WTC11 (cell line): ENCODE measurements at regions not wholly inside any gene's neighbourhood (a gene's known extent, or its start where the extent isn't known, plus 50 kb on each side); places are given as distances from the start of the nearest gene placed in this dataset.

ENCODE experiments used
- ATAC-seq: fragments of 200-7000 bp; cut with Tn5 transposase; 2 replicates; pipeline ENCODE4 v1.10.0; 2021; ENCODE audit warnings: mild to moderate bottlenecking, moderate library complexity
- CTCF ChIA-PET: fragments of 300-600 bp; sonication (Branson Sonifier 250); formaldehyde crosslinking; loops from one replicate; lab custom pipeline; 2021; ENCODE audit warnings: antibody characterized with exemption; lab: Charles Lee
- POLR2A ChIA-PET: fragments of 350-600 bp; sonication (Branson Sonifier 250); formaldehyde crosslinking; loops from one replicate; lab custom pipeline; 2021; ENCODE audit warnings: antibody characterized with exemption; lab: Charles Lee
- DNase-seq: peaks from one replicate; pipeline ENCODE4 v3.0.0; 2021; ENCODE audit warnings: low spot score
- H3K27ac Mint-ChIP-seq: 2 replicates; pipeline ENCODE4 v1.8.0; 2021; ENCODE audit warnings: mixed read lengths
- H3K27me3 Mint-ChIP-seq: 2 replicates; pipeline ENCODE4 v1.8.0; 2021; ENCODE audit warnings: low read depth, mild to moderate bottlenecking, moderate library complexity, mixed read lengths
- H3K36me3 Mint-ChIP-seq: 2 replicates; pipeline ENCODE4 v1.8.0; 2021; ENCODE audit warnings: mixed read lengths
- H3K4me1 Mint-ChIP-seq: 2 replicates; pipeline ENCODE4 v1.8.0; 2022; ENCODE audit warnings: mixed read lengths
- H3K4me3 Mint-ChIP-seq: 2 replicates; pipeline ENCODE4 v1.8.0; 2021; ENCODE audit warnings: mild to moderate bottlenecking, moderate library complexity, mixed read lengths
- H3K9me3 Mint-ChIP-seq: 2 replicates; pipeline ENCODE4 v1.8.0; 2021; ENCODE audit warnings: mixed read lengths
- AFF4 ChIP-seq: sonication (generic); formaldehyde crosslinking; IDR thresholded peaks from 2 replicates; pipeline ENCODE4 v1.8.1; 2023; ENCODE audit warnings: mild to moderate bottlenecking, missing genetic modification reagents, borderline replicate concordance
- CREM ChIP-seq: sonication (generic); formaldehyde crosslinking; IDR thresholded peaks from 2 replicates; pipeline ENCODE4 v1.8.1; 2022; ENCODE audit warnings: mild to moderate bottlenecking, missing genetic modification reagents, moderate library complexity
- ETV6 ChIP-seq: sonication (generic); formaldehyde crosslinking; IDR thresholded peaks from 2 replicates; pipeline ENCODE4 v1.8.1; 2022; ENCODE audit warnings: mild to moderate bottlenecking, missing genetic modification reagents
- GABPB1 ChIP-seq: sonication (generic); formaldehyde crosslinking; IDR thresholded peaks from 2 replicates; pipeline ENCODE4 v1.8.1; 2023; ENCODE audit warnings: mild to moderate bottlenecking, missing genetic modification reagents
- MXD4 ChIP-seq: fragments of 250-450 bp; sonication (Bioruptor Pico); IDR thresholded peaks from 2 replicates; pipeline ENCODE4 v1.8.0; 2021; ENCODE audit warnings: mild to moderate bottlenecking, moderate library complexity, borderline replicate concordance
- MYBL2 ChIP-seq: sonication (generic); formaldehyde crosslinking; IDR thresholded peaks from 2 replicates; pipeline ENCODE4 v1.8.1; 2023; ENCODE audit warnings: mild to moderate bottlenecking, moderate library complexity, missing genetic modification reagents
- NFYB ChIP-seq: sonication (generic); formaldehyde crosslinking; conservative IDR thresholded peaks from 2 replicates; pipeline ENCODE4 v1.8.0; 2022; ENCODE audit warnings: low read depth, missing genetic modification reagents
- NR2C2 ChIP-seq: sonication (generic); formaldehyde crosslinking; IDR thresholded peaks from 2 replicates; pipeline ENCODE4 v1.8.0; 2022; ENCODE audit warnings: mild to moderate bottlenecking, missing genetic modification reagents
- PRDM15 ChIP-seq: sonication (generic); formaldehyde crosslinking; IDR thresholded peaks from 2 replicates; pipeline ENCODE4 v1.8.0; 2022; ENCODE audit warnings: missing genetic modification reagents
- SMAD4 ChIP-seq: sonication (generic); formaldehyde crosslinking; IDR thresholded peaks from 2 replicates; pipeline ENCODE4 v1.8.0; 2022; ENCODE audit warnings: mild to moderate bottlenecking, missing genetic modification reagents
- SOX15 ChIP-seq: fragments of 250-450 bp; sonication (Bioruptor Pico); IDR thresholded peaks from 2 replicates; pipeline ENCODE4 v1.9.0; 2021; ENCODE audit warnings: mild to moderate bottlenecking
- TCF7 ChIP-seq: sonication (generic); formaldehyde crosslinking; IDR thresholded peaks from 2 replicates; pipeline ENCODE4 v1.8.0; 2022; ENCODE audit warnings: mild to moderate bottlenecking, low read depth, missing genetic modification reagents, moderate library complexity
- TEAD1 ChIP-seq: sonication (generic); formaldehyde crosslinking; IDR thresholded peaks from 2 replicates; pipeline ENCODE4 v1.8.0; 2022; ENCODE audit warnings: mild to moderate bottlenecking, missing genetic modification reagents
- USF1 ChIP-seq: sonication (generic); formaldehyde crosslinking; IDR thresholded peaks from 2 replicates; pipeline ENCODE4 v1.8.0; 2022; ENCODE audit warnings: mild to moderate bottlenecking, missing genetic modification reagents
- ZNF232 ChIP-seq: sonication (generic); formaldehyde crosslinking; IDR thresholded peaks from 2 replicates; pipeline ENCODE4 v1.8.0; 2022; ENCODE audit warnings: mild to moderate bottlenecking, missing genetic modification reagents
- ZNF396 ChIP-seq: fragments of 250-450 bp; sonication (Bioruptor Pico); IDR thresholded peaks from 2 replicates; pipeline ENCODE4 v1.8.0; 2021; ENCODE audit warnings: mild to moderate bottlenecking, moderate library complexity, borderline replicate concordance
- ZNF416 ChIP-seq: fragments of 250-450 bp; sonication (Bioruptor Pico); IDR thresholded peaks from 2 replicates; pipeline ENCODE4 v1.9.0; 2021; ENCODE audit warnings: mild to moderate bottlenecking, inconsistent platforms
- TF ChIP-seq, protein P1 (sequence below): sonication (generic); formaldehyde crosslinking; IDR thresholded peaks from 2 replicates; pipeline ENCODE4 v1.8.1; 2023; ENCODE audit warnings: mild to moderate bottlenecking, missing genetic modification reagents
- TF ChIP-seq, protein P2 (sequence below): sonication (generic); formaldehyde crosslinking; IDR thresholded peaks from 2 replicates; pipeline ENCODE4 v1.8.1; 2022; ENCODE audit warnings: low read depth, mild to moderate bottlenecking, moderate library complexity, missing genetic modification reagents, borderline replicate concordance
- TF ChIP-seq, protein P3 (sequence below): fragments of 250-450 bp; sonication (Bioruptor Pico); IDR thresholded peaks from 2 replicates; pipeline ENCODE4 v1.8.0; 2021; ENCODE audit warnings: mild to moderate bottlenecking
- TF ChIP-seq, protein P4 (sequence below): sonication (generic); formaldehyde crosslinking; IDR thresholded peaks from 2 replicates; pipeline ENCODE4 v1.8.1; 2023; ENCODE audit warnings: mild to moderate bottlenecking, missing genetic modification reagents, moderate library complexity

DNA sequence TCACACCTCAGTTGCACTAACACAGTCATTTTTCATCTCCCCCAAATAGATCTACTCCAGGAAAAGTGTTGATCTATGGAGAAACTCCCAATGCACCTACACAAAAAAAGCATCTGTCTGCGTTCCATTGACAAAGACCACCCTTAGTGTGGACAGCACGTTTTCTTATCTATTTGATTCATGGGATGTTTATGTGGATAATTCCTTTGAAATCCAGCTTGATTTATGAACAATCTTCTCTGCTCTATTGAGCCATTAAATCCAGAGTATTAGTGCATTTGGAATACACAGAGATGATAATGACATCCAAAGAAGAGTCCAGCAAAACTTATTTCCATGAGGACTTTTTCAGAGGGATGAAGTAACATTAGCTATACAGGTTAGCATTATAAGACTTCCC is 1221.9 kb upstream of the NXPH2 start (continued):
- TF ChIP-seq AFF4 (CRISPR knock-in tag), result no peak
- no peak for TF ChIP-seq ZNF396 (CRISPR knock-in tag)
- TF ChIP-seq NR2C2 (CRISPR knock-in tag), result no peak
- TF ChIP-seq GABPB1 (CRISPR knock-in tag), result no peak
- no peak for TF ChIP-seq ETV6 (CRISPR knock-in tag)
- no peak for TF ChIP-seq CREM (CRISPR knock-in tag)
- no peak for TF ChIP-seq PRDM15
- TF ChIP-seq SMAD4, result no peak
- TF ChIP-seq, protein P1, sequence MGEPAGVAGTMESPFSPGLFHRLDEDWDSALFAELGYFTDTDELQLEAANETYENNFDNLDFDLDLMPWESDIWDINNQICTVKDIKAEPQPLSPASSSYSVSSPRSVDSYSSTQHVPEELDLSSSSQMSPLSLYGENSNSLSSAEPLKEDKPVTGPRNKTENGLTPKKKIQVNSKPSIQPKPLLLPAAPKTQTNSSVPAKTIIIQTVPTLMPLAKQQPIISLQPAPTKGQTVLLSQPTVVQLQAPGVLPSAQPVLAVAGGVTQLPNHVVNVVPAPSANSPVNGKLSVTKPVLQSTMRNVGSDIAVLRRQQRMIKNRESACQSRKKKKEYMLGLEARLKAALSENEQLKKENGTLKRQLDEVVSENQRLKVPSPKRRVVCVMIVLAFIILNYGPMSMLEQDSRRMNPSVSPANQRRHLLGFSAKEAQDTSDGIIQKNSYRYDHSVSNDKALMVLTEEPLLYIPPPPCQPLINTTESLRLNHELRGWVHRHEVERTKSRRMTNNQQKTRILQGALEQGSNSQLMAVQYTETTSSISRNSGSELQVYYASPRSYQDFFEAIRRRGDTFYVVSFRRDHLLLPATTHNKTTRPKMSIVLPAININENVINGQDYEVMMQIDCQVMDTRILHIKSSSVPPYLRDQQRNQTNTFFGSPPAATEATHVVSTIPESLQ (CRISPR knock-in tag), result no peak

- H3K4me3 Mint-ChIP-seq, result no peak overlapping the region
- no peaks in the 10 kb centered on the region; the same call in 1 of the 2 replicates for H3K36me3 Mint-ChIP-seq
- peaks cover 7% of the 10 kb centered on the region for H3K4me1 Mint-ChIP-seq
- H3K9me3 Mint-ChIP-seq, result peaks cover 11% of the 10 kb centered on the region
- DNase-seq (no peak), ATAC-seq (no peak)
- H3K27ac Mint-ChIP-seq, result no peak overlapping the region
- CTCF ChIA-PET, result interaction anchor here (0.8 to 1.4 kb wide), 5 partner anchors 252 to 514 kb away, joined by 3 to 5 read pairs (median 3); no protein-coding TSS in a partner anchor
- peaks cover 4% of the 10 kb centered on the region; the same call in 1 of the 2 replicates for H3K27me3 Mint-ChIP-seq
- POLR2A ChIA-PET, result no interaction called here
- no peak for TF ChIP-seq SMAD4
- no peak for TF ChIP-seq MXD4 (CRISPR knock-in tag)
- no peak for TF ChIP-seq ZNF396 (CRISPR knock-in tag)
- no peak for TF ChIP-seq TCF7 (CRISPR knock-in tag)
- TF ChIP-seq ZNF416 (CRISPR knock-in tag), result no peak
- TF ChIP-seq, protein P2, sequence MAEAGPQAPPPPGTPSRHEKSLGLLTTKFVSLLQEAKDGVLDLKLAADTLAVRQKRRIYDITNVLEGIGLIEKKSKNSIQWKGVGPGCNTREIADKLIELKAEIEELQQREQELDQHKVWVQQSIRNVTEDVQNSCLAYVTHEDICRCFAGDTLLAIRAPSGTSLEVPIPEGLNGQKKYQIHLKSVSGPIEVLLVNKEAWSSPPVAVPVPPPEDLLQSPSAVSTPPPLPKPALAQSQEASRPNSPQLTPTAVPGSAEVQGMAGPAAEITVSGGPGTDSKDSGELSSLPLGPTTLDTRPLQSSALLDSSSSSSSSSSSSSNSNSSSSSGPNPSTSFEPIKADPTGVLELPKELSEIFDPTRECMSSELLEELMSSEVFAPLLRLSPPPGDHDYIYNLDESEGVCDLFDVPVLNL, result no peak
- TF ChIP-seq, protein P3, sequence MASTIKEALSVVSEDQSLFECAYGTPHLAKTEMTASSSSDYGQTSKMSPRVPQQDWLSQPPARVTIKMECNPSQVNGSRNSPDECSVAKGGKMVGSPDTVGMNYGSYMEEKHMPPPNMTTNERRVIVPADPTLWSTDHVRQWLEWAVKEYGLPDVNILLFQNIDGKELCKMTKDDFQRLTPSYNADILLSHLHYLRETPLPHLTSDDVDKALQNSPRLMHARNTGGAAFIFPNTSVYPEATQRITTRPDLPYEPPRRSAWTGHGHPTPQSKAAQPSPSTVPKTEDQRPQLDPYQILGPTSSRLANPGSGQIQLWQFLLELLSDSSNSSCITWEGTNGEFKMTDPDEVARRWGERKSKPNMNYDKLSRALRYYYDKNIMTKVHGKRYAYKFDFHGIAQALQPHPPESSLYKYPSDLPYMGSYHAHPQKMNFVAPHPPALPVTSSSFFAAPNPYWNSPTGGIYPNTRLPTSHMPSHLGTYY (CRISPR knock-in tag), result no peak
- no peak for TF ChIP-seq USF1 (CRISPR knock-in tag)
- no peak for TF ChIP-seq ZNF232 (CRISPR knock-in tag)
- TF ChIP-seq SOX15 (CRISPR knock-in tag), result no peak
- TF ChIP-seq NFYB, result no peak
- no peak for TF ChIP-seq MYBL2
- TF ChIP-seq TEAD1 (CRISPR knock-in tag), result no peak
- TF ChIP-seq, protein P4, sequence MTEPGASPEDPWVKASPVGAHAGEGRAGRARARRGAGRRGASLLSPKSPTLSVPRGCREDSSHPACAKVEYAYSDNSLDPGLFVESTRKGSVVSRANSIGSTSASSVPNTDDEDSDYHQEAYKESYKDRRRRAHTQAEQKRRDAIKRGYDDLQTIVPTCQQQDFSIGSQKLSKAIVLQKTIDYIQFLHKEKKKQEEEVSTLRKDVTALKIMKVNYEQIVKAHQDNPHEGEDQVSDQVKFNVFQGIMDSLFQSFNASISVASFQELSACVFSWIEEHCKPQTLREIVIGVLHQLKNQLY, result no peak
These were observed 1212.6 kb upstream of the NXPH2 start for GRCh38 chr2:139992711-139993345.
